SH-SY5Y (cell line): ENCODE measurements at regions not wholly inside any gene's neighbourhood (a gene's known extent, or its start where the extent isn't known, plus 50 kb on each side); places are given as distances from the start of the nearest gene placed in this dataset.

Experiments used
- GATA2 ChIP-seq: IDR thresholded peaks from 2 replicates; pipeline ENCODE4 v1.6.1; 2011; ENCODE audit warnings: mild to moderate bottlenecking, low read depth, low read length
- GATA3 ChIP-seq: IDR thresholded peaks from 2 replicates; pipeline ENCODE4 v1.6.1; 2011; ENCODE audit warnings: low read depth, mild to moderate bottlenecking, low read length, moderate library complexity

GRCh38 chr6:147095316-147095715 is 108.9 kb upstream of the STXBP5 start:
- TF ChIP-seq GATA3: no peak
- TF ChIP-seq GATA2: no peak
